HL-60/S4 (cell line): ENCODE measurements at regions not wholly inside any gene's neighbourhood (a gene's known extent, or its start where the extent isn't known, plus 50 kb on each side); places are given as distances from the start of the nearest gene placed in this dataset.

Experiments
- in situ Hi-C: fragments of 300-500 bp; cut with MboI; formaldehyde crosslinking; loops from 2 replicates; pipeline ENCODE4 v1.14.3; 2022; ENCODE audit warnings: low sequenced_read_pairs

- in situ Hi-C loops, result no loop called here
Observed at GRCh38 chr19:29367791-29368222, 154.9 kb upstream of the UQCRFS1 start.

GRCh38 chr19:29370276-29370675, 155.5 kb upstream of the VSTM2B start:
- in situ Hi-C loops, result no loop called here

- in situ Hi-C loops, result no loop called here
Observed at GRCh38 chr19:29371251-29372090, 154.3 kb upstream of the VSTM2B start.

GRCh38 chr19:29372091-29372415, 153.7 kb upstream of the VSTM2B start:
- in situ Hi-C loops, result no loop called here

DNA sequence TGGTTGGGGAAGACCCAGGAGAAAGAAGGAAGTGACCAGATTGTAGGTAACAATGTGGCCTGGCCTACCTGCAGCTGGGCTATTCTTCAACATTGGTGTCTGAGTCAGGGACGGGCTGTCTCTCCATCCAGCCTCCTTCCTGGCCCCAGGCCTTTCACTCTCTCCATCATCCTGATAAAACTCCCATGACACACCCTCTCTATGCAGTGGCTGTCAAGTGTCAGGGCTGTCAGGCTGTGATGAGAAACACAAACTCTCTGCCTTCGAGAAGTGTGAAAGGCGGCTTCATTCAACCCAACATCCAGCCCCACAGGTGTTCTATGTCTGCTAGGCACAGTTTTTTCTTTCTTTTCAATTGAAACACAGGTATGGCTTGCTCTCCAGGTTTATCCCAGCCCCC, 153.3 kb upstream of the VSTM2B start:
- in situ Hi-C loops, result no loop called here

DNA sequence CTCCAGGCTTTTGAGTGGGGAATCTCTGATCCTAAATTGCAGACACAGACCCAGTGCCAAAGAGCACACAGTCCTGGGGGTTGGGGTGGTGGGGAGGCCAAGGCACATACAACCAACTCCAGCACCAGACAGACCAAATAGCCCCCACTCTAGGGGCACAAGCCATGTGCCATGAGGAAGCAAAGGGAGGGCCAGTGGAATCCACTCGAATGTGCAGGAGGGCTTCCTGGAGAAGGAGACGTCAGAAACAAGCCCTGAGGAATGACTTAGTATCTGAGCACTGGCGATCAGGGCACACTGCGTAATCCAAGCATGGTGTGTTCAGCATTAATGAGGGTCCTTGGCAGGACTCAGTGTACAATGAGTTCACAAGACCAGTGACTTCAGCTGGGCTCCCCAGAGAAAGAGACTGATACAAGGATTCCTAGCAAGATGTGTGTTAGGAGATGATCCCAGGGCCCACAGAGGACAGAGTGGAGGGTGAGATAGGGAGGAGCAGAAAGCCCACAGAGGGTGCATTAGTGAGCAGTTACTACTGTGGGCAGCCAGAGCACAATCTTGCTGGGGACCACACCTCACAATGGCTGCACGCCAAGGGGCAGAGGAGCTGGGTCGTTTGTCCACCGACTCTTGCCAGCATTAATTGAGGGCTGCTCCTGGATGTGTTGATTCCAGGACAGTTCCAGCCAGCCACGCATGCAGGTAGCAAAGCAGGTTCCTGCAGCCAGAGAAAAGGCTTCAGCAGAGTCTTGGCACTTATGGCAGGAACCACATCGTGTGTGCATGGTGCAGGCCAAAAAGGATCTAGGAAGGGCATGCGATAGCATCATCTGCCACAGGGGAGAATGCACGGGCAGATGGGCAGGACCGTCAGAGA, 152.6 kb upstream of the VSTM2B start:
- in situ Hi-C loops, result no loop called here

DNA sequence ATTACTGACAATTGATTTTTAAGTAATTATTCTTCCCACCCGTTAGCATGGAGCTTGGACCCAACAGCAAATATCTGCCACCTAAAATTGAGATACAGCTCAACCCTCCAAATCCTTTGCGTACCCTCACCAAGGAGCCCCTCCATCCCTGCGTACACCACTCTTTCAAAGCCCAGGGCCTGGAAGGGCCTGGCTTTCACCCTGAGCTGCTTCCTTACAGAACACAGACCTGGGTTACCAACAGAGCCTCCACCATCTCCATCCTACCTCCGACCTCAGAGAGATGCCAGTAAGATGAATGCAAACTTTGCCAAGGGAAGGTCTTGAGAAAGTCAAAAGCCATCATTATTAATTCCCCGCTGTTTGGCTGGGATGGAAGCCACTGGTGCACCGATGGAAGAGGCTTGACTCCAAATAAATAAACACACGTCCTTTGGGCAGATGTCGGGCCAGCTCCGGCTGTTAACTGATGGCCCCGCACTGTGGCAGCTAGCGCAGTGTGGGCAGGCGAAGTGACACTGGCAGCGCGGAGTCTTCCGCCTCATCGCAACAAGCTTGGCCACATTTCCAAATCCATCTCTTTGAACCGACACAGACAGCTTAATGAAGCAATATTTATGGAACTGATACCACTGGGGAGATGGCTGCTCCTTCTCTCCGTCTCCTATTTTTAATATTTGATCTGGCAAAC, 150.2 kb upstream of the VSTM2B start:
- in situ Hi-C loops, result no loop called here

DNA sequence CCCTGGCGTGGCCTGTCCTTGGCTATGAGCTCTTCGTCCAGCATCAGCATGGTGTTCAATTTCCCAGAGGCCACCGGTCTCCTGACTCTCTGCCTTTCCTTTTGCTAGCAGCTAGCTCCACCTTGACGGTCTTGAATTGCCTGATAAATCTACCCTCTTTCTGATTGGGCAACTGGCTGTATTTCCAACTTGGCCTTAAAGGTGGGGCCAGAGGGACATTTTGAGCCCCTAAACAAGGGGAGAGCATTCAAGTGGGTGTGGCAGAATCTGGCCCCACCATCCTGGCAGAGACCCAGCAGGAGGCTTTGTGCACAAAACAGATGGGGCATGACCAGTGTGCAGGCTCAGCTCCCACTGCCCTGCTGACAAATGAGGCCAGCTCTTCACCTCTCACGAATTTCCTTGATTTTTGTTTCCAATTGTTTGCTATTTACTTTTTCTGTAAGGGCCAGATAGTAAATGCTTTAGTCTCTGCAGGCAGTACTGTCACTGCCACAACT, 148.9 kb upstream of the VSTM2B start:
- in situ Hi-C loops, result no loop called here

DNA sequence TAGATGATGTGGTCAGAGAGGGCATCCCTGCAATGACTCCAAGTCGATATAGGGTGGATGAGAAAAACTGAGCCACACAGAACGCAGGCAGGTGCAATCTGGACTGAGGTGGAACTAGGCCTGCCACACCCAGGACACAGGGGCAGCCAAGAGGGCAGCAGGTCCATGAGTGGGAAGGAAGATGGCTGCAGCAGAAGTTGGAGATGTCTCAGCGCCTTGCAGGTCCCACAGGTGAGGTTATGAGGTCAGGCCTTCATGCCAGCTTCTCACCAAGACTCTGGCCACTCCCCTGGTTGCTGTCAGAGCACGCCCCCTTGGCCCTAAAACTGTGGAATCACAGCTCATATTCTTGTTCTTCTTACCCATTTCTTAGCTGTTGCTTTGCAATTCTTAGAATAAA, 147.7 kb upstream of the VSTM2B start:
- in situ Hi-C loops, result no loop called here

- in situ Hi-C loops, result no loop called here
Observed at GRCh38 chr19:29378543-29379080, 147.2 kb upstream of the VSTM2B start.

- in situ Hi-C loops, result no loop called here
Observed at GRCh38 chr19:29379257-29380021, 146.4 kb upstream of the VSTM2B start.

DNA sequence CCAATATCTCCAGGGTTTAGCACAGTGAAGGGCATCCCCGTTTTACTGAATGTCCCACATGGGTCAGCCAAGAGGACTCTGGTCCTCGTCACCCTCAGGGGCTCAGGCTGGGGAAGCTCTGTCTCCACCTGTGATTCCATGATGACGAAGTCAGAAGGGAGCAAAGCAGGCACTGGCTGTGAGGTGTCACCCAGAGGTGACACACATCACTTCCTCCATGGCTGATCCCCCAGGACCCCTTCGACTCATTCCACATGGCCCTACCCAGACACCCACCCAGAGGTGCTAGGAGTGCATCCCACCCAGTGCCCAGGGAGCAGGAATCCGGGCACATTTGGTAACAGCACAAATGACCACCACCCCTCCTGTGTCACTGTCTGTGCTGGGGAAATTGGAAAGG, 145.2 kb upstream of the VSTM2B start:
- in situ Hi-C loops, result no loop called here

- in situ Hi-C loops, result no loop called here
Observed at GRCh38 chr19:29381353-29382203, 144.2 kb upstream of the VSTM2B start.

- in situ Hi-C loops, result no loop called here
Observed at GRCh38 chr19:29383696-29384095, 142.1 kb upstream of the VSTM2B start.

DNA sequence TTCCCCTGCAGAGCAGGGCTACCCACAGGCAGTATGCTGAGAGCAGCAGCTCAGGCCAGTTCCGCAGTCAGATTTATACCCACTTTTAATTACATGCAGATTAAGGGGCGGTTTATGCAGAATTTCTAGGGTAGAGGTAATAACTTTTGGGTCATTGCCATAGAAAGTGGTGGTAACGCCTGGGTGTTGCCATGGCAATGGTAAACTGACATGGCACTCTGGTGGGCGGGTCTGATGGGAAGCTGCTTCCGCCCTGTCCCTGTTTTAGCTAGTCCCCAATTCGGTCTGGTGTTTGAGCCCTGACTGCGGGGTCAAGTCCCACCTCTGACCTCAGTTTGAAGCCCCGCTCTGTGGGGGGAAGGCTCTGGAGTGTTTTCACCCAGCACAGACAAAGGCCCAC, 141.1 kb upstream of the VSTM2B start:
- in situ Hi-C loops, result no loop called here

DNA sequence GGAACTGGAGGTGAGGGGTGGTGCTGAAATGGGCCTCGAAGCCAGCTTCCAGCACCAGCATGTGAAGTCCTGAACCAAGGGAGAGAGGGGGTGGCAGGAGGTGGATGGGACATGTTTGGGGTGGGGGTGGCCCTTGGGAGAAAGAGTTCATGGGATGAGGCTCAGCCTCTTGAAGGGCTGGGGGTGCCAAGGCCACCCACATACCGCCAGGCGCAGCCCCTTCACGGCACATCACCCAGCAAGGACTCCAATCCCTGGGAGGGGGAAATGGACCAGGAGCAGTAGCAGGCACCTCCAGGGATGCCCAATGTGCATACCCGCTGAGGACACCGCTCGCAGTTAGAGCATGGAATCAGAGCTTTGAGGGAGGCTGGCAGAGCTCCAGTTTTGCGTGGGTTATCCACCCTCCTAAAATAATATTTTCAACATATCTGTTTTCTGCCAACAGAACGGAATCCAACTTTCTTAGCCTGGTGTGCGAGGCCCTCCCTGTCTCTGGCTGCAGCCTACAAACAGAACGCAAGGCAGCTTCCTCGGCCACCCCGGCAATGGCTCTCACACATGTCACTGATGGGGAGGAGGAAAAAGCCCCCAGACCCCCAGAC, 140.5 kb upstream of the VSTM2B start:
- in situ Hi-C loops, result no loop called here

GRCh38 chr19:29386970-29387369, 138.8 kb upstream of the VSTM2B start:
- in situ Hi-C loops, result no loop called here

GRCh38 chr19:29387586-29387985, 138.2 kb upstream of the VSTM2B start:
- in situ Hi-C loops, result no loop called here

- in situ Hi-C loops, result no loop called here
Observed at GRCh38 chr19:29389495-29389894, 136.3 kb upstream of the VSTM2B start.
